Peyer's patch (tissue), 4 donors: ENCODE measurements at regions not wholly inside any gene's neighbourhood (a gene's known extent, or its start where the extent isn't known, plus 50 kb on each side); places are given as distances from the start of the nearest gene placed in this dataset.

Experiments
- DNase-seq, 3 donors: peaks; one replicate each; pipeline ENCODE4 v3.0.0-alpha.2; 2017 to 2019
- H3K27ac ChIP-seq, 4 donors: fragments of 200-600 bp; sonication (generic); one replicate each; pipeline ENCODE4 v1.5.1; 2016 to 2019
- H3K27me3 ChIP-seq, 2 donors: fragments of 200-600 bp; sonication (generic); one replicate each; pipeline ENCODE4 v1.5.1; 2019
- H3K36me3 ChIP-seq, 3 donors: fragments of 200-600 bp; sonication (generic); one replicate each; pipeline ENCODE4 v1.5.1; 2016 to 2019
- H3K4me1 ChIP-seq, 4 donors: fragments of 200-600 bp; sonication (generic); one replicate each; pipeline ENCODE4 v1.5.1; 2016 to 2019
- H3K4me3 ChIP-seq, 4 donors: fragments of 200-600 bp; sonication (generic); 1 replicate in 3 of 4; 2 replicates in 1 of 4; pipeline ENCODE4 v1.5.1; 2016 to 2019; ENCODE audit warnings: mild to moderate bottlenecking in 1 of 4
- H3K9me3 ChIP-seq, 4 donors: fragments of 200-600 bp; sonication (generic); one replicate each; pipeline ENCODE4 v1.5.1; 2016 to 2019; ENCODE audit warnings: mild to moderate bottlenecking in 1 of 4
- CTCF ChIP-seq, 6 experiments: fragments of 450-650 bp in 4 of 6; fragments of 200-600 bp in 2 of 6; sonication (generic) in 1 of 6; IDR thresholded peaks; one replicate each; pipeline ENCODE4 v1.5.1; 2017 to 2019; ENCODE audit warnings: antibody characterized with exemption in 6 of 6, mild to moderate bottlenecking in 3 of 6, moderate library complexity in 1 of 6
- POLR2A ChIP-seq, 2 donors: fragments of 450-650 bp; IDR thresholded peaks; one replicate each; pipeline ENCODE4 v1.5.1; 2017; ENCODE audit warnings: antibody characterized with exemption in 2 of 2, mild to moderate bottlenecking in 2 of 2, moderate library complexity in 2 of 2
- small RNA-seq, 2 donors: library from RNA; depleted of rRNA; stranded (forward); fragments of <200 nt; gene quantifications; one replicate each; pipeline ENCODE3, GENCODE V24; 2016

- H3K4me3 ChIP-seq: no peak overlapping the region
- H3K27ac ChIP-seq: no peak overlapping the region
- H3K36me3 ChIP-seq: no peaks in the 10 kb centered on the region
- no peak for DNase-seq
- no peaks in the 10 kb centered on the region for H3K9me3 ChIP-seq
- no peaks in the 10 kb centered on the region for H3K4me1 ChIP-seq
- H3K27me3 ChIP-seq: no peaks in the 10 kb centered on the region
- TF ChIP-seq CTCF (IDR thresholded peaks at IDR 0.05) (no peak), POLR2A (IDR thresholded peaks at IDR 0.05) (no peak)
Observed at GRCh38 chr3:105316331-105316730, 50.4 kb upstream of the ALCAM start.

Small RNAs in the stretch of these regions (small RNA-seq; reads per million reads assigned to genes)
- gene MIR548AB (0 reads per million in 2 donors), gene NDUFA4P2 (0 reads per million in 2 donors), gene RNU1-43P (0 reads per million in 2 donors), gene RNU6-461P (0 reads per million in 2 donors), gene TUBBP11 (0 reads per million in 2 donors)
